ENCODE measurements at regions not wholly inside any gene's neighbourhood (a gene's known extent, or its start where the extent isn't known, plus 50 kb on each side); places are given as distances from the start of the nearest gene placed in this dataset.

DNA sequence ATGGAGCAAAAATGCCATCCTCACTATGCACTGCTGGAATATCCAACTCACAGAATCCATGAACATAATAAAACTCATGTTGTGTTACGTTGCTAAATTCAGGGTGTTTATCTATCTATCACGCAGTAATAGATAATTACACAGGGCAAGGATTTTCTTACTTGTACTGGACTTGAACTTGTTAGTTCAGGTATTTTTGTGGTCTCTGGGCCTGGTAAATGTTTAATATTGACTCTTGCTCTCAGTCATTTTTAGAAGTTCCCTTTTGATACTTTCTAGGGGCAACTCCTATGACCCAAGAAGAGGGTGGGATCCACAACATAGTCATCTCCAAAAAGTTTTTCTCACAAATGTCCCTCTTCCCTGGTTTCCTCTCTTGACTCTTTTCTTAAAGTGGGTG is 522.4 kb upstream of the IGFBP7 start:
- intact Hi-C loops (cut with DNase I): no loop called here
- no peaks in the 10 kb centered on the region for H3K4me1 ChIP-seq
- no peak for ATAC-seq

DNA sequence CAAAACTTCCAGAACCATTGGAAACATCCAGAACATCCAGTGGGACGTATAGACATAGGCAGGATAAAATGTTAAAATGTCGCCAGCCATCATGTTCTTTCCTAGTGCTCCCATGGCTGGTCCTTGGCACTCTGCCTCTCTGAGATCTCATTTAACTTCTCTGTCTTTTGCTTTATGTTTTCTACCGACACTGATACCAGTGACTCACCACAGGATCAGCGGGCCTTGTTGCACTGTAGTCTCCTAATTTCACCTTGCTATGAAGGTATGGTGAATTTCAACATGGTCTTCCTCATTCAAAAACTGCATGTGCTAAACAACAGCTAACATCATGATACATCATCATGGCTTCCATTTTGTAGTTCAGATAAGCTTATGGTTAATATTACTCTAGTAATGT is 521.0 kb upstream of the IGFBP7 start:
- no peak for ATAC-seq
- TF ChIP-seq, protein P1, sequence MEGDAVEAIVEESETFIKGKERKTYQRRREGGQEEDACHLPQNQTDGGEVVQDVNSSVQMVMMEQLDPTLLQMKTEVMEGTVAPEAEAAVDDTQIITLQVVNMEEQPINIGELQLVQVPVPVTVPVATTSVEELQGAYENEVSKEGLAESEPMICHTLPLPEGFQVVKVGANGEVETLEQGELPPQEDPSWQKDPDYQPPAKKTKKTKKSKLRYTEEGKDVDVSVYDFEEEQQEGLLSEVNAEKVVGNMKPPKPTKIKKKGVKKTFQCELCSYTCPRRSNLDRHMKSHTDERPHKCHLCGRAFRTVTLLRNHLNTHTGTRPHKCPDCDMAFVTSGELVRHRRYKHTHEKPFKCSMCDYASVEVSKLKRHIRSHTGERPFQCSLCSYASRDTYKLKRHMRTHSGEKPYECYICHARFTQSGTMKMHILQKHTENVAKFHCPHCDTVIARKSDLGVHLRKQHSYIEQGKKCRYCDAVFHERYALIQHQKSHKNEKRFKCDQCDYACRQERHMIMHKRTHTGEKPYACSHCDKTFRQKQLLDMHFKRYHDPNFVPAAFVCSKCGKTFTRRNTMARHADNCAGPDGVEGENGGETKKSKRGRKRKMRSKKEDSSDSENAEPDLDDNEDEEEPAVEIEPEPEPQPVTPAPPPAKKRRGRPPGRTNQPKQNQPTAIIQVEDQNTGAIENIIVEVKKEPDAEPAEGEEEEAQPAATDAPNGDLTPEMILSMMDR (IDR thresholded peaks at IDR 0.05): no peak
- H3K4me3 ChIP-seq: no peak overlapping the region
- no peaks in the 10 kb centered on the region for H3K36me3 ChIP-seq
- H3K9me3 ChIP-seq: peaks cover 0 to 3% of the 10 kb centered on the region in 2 donors
- no peaks in the 10 kb centered on the region for H3K27me3 ChIP-seq
- no peak for DNase-seq
- intact Hi-C loops (cut with DNase I): no loop called here
- H3K4me1 ChIP-seq: no peaks in the 10 kb centered on the region
- H3K27ac ChIP-seq: no peak overlapping the region

More for the DNA sequence above, 522.4 kb upstream of the IGFBP7 start:
- no peak overlapping the region for H3K4me3 ChIP-seq
- no peak overlapping the region for H3K27ac ChIP-seq
- DNase-seq: no peak
- H3K27me3 ChIP-seq: no peaks in the 10 kb centered on the region
- no peaks in the 10 kb centered on the region for H3K9me3 ChIP-seq
- TF ChIP-seq, protein P1 (IDR thresholded peaks at IDR 0.05): no peak
- no peaks in the 10 kb centered on the region for H3K36me3 ChIP-seq

DNA sequence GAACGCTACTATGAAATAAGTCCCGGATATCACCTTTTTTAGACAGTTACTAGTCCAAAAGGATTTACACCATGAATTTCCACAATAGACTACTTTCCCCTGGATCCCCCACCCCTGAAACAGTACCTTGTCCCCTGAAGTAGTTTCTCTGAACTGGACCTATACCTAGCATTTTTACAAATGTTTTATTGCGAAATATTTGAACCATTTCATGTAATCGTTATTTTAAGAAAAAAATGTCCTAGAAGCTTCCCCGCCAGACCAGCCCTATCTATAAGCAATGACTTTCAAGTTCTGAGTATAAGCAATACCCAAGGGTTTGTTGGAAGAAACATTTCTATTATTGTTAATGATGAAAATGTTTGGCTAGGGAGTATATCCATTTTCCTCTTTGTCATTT is 517.8 kb upstream of the IGFBP7 start:
- Histone ChIP-seq H3K9me3 (peaks cover 0 to 22% of the 10 kb centered on the region in 2 donors), H3K27me3 (no peaks in the 10 kb centered on the region), H3K27ac (no peak overlapping the region), H3K36me3 (no peaks in the 10 kb centered on the region), H3K4me3 (no peak overlapping the region), H3K4me1 (no peaks in the 10 kb centered on the region)
- ATAC-seq (no peak), DNase-seq (no peak)
- TF ChIP-seq, protein P1 (IDR thresholded peaks at IDR 0.05): no peak
- intact Hi-C loops (cut with DNase I): no loop called here

DNA sequence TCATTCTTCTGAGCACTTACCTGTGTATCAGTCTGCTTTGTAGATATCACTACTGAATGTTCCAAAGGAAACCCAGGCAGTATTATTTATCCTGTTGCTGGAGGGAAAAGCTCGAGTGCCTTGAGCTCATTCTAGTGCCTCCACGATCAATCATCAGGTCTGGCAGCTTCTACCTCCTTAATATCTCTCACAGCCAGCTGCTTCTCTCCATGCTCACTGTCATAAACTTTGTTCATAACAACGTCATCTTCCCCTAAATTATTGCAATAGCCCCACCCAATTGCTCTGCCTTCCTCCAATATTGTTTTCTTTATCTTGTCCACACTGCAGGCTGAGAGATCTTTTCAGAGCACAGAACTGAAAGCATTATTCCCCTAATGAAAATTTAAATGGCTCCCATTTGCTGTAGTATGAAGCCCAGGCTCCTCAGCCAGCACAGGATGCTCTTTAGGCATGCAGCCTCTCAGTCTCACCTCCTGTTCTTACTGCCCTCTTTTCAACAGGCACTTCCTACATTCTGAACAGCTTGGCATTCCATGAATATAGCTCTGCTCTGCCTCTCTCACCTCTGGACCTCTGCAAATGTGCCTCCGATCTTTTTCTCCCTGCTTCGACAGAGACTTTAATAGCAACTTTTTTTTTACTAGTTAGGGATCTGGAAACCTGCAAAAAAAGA is 504.2 kb upstream of the IGFBP7 start:
- ATAC-seq (no peak), DNase-seq (no peak)
- no peaks in the 10 kb centered on the region for H3K9me3 ChIP-seq
- no peaks in the 10 kb centered on the region for H3K27me3 ChIP-seq
- no peaks in the 10 kb centered on the region for H3K36me3 ChIP-seq
- TF ChIP-seq, protein P1 (IDR thresholded peaks at IDR 0.05): no peak
- H3K4me3 ChIP-seq: no peak overlapping the region
- intact Hi-C loops (cut with DNase I): no loop called here
- no peak overlapping the region for H3K27ac ChIP-seq
- no peaks in the 10 kb centered on the region for H3K4me1 ChIP-seq

DNA sequence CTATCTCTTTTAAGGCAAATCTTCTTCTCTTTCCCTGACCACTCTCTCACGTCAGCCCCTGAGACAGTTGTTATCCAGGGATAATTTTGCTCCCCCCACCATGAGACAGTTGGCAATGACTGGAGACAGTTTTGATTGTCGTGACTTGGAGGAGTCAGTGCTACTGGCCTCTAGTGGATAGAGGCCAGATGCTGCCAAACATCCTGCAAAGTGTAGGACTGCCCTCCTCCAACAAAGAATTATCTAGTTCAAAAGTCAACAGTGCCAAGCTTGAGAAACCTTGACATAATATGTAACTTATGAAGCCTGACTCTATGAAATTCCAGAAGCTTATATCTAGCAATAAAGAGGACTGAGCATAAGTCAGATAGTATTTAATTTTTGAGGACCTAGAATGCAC is 502.1 kb upstream of the IGFBP7 start:
- intact Hi-C loops (cut with DNase I): no loop called here
- Histone ChIP-seq H3K27me3 (no peaks in the 10 kb centered on the region), H3K4me3 (no peak overlapping the region), H3K9me3 (no peaks in the 10 kb centered on the region), H3K4me1 (no peaks in the 10 kb centered on the region), H3K27ac (no peak overlapping the region), H3K36me3 (no peaks in the 10 kb centered on the region)
- TF ChIP-seq, protein P1 (IDR thresholded peaks at IDR 0.05): no peak
- ATAC-seq (no peak), DNase-seq (no peak)

All from left lung (tissue), 4 donors.